ENCODE measurements at regions not wholly inside any gene's neighbourhood (a gene's known extent, or its start where the extent isn't known, plus 50 kb on each side); places are given as distances from the start of the nearest gene placed in this dataset.

- TF ChIP-seq POLR2A (IDR thresholded peaks at IDR 0.05) (no peak), CTCF (IDR thresholded peaks at IDR 0.05) (no peak), EP300 (IDR thresholded peaks at IDR 0.05) (no peak)
Observed at GRCh38 chr4:149280806-149281205, 534.8 kb downstream of the IQCM start.
